HG02852 (cell line): ENCODE measurements at regions not wholly inside any gene's neighbourhood (a gene's known extent, or its start where the extent isn't known, plus 50 kb on each side); places are given as distances from the start of the nearest gene placed in this dataset.

ENCODE experiments used
- ATAC-seq: cut with Tn5 transposase; IDR thresholded peaks from one replicate; pipeline ENCODE4 v1.9.1; 2021; ENCODE audit warnings: mild to moderate bottlenecking, moderate library complexity; ENCODE audit not compliant: unreplicated experiment

DNA sequence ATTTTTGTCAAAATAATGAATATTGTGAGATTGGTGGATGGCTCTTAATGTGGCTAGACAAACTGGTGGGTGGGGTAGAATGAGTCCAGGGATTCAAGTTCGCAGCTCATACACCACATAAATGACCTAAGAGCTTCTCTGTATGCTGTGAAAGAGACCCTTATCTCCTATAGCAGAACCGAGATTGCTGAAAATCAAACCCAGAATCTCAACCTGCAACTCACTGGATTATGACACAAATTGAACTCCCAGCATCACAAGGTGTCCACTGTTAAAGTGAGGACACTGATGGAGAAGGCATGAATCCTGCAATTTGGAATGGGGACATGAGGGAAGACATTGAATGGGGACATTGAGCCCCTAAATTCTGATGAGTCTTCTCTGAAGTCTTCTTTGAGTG lies 51.3 kb upstream of the CNKSR3 start:
- no peak for ATAC-seq

DNA sequence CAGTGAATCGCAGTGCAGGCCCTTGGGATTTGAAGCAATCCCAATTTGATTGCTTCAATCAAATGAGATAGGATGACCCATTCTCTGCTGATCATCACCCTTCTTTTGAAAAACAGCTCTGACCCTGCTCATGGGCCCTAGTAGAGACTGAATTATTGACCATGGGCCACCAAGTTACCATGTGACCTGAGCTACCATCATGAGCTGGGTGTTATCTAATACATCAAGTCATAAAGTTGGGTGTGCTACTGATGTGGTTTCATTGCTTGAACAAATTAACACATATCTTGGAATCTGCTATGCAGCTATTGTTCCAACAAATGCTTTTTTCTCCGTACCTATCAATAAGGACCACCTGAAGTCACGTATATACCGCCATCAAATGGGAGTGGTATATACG lies 54.8 kb upstream of the CNKSR3 start:
- no peak for ATAC-seq

GRCh38 chr6:154566866-154567265 lies 56.4 kb upstream of the CNKSR3 start:
- ATAC-seq: no peak

GRCh38 chr6:154567695-154568220 lies 57.3 kb upstream of the CNKSR3 start:
- ATAC-seq: no peak

DNA sequence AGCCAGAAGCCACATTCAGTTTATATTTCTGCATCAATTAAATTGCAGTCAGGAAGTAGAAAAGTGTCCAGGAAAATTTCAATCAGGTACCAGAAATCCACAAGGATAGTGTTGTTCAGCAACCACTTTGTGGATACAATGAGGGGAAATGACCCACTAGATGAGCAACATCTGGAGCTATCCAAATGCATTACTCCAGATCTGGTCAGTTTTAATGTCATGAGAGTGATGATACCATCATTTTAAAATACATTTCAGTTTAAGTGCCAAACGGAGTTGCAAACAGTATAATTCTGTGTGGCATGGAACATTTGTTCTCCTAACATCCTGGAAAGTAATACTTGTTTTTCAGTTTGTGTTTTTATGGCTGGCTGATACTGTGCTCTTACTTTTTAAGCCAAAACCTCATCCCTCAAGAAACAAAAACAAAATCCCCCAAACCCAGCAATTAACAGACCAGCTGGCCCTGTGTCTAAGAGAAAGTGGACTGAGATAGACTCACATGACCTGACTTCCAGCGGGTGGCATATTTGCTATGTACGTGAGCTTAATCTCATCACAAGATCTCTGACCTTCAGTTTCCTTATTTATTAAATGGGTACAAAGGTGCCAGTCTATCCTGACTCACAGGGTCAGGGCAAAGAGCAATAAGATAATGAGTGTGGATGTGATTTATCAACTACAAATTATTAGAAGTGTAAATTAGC lies 58.8 kb upstream of the CNKSR3 start:
- no peak for ATAC-seq

GRCh38 chr6:154570505-154570904 lies 60.0 kb upstream of the CNKSR3 start:
- ATAC-seq: no peak

GRCh38 chr6:154572556-154572955 lies 62.1 kb upstream of the CNKSR3 start:
- no peak for ATAC-seq

GRCh38 chr6:154578004-154578559 lies 67.6 kb upstream of the CNKSR3 start:
- no peak for ATAC-seq

DNA sequence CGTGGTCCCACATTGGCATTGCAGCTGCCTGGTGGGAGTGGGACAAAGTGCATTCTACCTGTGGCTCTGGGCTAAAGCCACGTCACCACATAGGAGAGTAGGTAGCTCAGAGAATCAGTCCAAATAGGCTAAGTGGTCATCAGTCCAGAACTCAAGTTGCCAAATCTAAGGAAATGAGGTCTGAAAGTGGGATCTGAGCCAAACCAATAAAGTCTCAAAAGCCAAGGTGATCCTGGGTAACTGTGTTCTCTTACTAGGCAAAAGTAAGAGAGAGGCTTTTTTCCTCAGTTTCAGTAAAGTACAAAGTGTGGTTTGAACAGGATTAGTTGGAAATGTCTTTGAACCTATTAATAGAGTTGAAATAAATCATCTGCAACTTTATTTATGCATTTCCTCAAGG lies 68.6 kb upstream of the CNKSR3 start:
- no peak for ATAC-seq

- no peak for ATAC-seq
Observed at GRCh38 chr6:154579485-154579884, 69.0 kb upstream of the CNKSR3 start.

DNA sequence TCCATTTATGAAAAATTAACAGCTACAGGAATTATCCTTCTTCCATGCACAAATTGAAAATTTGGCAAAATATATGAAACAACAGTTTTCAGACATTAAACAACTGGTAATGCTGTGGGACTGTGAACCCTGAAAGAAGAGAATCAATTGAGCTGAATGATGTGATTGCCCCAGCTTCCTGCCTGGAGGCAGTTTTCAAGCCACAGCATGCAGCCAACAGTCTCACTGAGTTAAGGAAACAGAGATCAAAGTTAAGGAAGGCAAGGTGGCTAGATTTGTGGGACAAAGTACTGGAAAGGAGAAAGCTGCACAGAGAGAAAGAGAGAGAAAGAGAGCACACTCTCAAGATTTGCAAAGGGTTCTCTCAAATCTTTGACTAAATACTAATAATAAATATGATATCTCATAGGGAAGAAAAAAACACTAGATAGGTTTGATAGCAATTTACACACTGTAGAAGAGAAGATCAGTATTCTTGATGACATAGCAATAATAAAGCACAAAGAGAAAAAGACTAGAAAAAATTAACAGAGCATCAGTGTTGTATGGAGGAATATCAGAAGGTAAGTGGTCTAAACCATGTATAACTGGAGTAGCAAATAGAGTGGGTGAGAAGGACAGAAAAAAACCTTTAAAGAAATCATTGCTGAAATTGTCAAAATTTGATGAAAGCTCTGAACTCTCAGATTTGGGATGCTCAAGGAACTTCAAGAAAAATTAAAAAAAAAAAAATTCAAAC lies 70.1 kb upstream of the CNKSR3 start:
- no peak for ATAC-seq

- ATAC-seq: no peak
Observed at GRCh38 chr6:154582696-154583095, 72.2 kb upstream of the CNKSR3 start.

DNA sequence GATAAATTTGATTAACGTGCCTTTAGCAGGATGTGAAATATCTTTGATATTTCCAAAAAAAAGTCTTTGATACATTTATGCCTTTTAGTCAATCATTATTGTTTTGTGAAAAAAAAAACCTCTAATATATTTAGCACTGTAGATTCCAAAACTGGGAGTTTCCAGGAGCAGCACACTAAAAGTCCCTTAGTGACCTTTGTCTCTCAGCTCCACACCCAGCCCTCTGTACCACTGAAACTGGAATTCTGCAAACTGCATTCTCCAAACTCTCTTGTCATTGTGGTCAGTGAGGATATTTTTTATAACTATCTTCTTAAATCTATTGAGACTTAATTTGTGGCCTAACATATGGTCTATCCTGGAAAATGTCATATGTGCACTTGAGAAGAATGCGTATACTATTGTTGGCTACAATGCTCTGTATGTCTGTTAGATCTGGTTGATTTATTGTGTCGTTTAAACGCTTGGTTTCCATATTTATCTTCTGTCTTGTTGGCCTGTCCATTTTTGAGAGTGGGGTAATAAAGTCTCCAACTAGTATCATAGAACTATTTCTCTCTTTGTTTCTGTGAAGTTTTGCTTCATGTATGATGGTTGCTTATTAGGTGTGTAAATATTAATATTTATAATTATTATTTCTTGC lies 73.2 kb upstream of the CNKSR3 start:
- ATAC-seq: no peak

DNA sequence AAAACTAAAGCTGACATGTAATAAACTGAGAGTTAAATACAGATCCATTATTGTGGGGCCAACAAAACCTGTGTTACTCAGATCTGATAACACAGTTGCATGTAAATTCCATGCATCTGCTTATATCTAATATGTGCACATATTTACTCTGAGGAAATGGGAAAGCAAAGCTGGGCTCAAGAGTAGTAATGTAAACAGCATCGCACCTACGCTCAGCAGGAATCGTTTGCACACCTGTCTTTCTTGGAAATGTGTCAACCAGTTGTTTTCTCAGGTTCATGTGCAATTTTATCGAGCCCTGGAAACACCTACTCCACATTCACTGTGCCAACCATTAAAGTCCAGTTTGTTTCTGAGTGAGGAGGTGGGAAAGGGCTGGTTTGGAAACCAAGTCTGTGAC lies 80.3 kb upstream of the CNKSR3 start:
- ATAC-seq: no peak

- no peak for ATAC-seq
Observed at GRCh38 chr6:154591234-154591633, 80.7 kb upstream of the CNKSR3 start.

- no peak for ATAC-seq
Observed at GRCh38 chr6:154592199-154592860, 81.8 kb upstream of the CNKSR3 start.

- no peak for ATAC-seq
Observed at GRCh38 chr6:154593122-154593521, 82.6 kb upstream of the CNKSR3 start.

DNA sequence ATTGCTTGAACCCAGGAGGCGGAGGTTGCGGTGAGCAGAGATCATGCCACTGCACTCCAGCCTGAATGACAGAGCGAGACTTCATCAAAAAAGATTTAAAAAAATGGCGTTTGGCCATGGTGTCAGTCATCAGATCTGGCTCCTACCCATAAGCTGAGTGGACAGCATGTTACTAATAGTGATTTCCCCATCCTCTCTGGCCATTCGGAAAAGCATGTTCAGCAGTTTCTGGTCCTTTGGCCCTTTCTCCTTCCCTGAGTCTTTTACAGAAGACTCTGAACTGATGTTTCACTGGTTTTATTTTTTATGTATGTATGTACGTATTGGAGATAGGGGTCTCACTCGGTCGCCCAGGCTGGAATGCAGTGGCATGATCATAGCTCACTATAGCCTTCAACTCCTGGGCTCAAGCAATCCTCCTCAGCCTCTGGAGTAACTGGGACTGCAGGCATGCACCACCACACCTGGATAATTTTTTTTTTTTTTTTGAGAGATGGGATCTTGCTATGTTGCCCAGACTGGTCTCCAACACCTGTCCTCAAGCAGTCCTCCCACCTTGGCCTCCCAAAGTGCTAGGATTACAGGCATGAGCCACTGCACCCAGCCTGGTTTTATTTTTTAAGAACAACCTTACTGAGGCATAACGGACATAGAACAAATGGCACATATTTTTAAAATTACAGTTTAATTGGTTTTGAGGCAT lies 84.2 kb upstream of the CNKSR3 start:
- ATAC-seq: no peak

- no peak for ATAC-seq
Observed at GRCh38 chr6:154595538-154595937, 85.1 kb upstream of the CNKSR3 start.

DNA sequence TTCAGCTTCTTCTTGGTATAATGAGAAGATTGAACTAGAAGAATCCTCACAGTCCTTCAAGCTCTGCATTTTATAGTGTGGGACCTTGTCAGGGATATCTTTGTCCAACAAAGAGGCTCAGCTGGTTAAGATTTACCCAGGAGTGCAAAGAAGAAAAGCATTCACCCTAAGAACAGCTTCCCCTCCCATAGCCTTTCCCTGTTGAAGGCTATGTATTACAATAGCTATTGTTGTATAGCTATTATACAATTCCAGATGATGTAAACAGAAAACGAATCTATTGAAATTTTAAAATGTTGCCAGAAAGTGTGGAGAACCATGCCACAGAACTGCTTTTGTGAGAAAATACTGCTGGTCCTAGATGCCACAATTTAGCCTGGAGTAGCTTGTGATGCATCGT lies 85.5 kb upstream of the CNKSR3 start:
- ATAC-seq: no peak
